ENCODE measurements at regions not wholly inside any gene's neighbourhood (a gene's known extent, or its start where the extent isn't known, plus 50 kb on each side); places are given as distances from the start of the nearest gene placed in this dataset.

- TF ChIP-seq, protein P1, sequence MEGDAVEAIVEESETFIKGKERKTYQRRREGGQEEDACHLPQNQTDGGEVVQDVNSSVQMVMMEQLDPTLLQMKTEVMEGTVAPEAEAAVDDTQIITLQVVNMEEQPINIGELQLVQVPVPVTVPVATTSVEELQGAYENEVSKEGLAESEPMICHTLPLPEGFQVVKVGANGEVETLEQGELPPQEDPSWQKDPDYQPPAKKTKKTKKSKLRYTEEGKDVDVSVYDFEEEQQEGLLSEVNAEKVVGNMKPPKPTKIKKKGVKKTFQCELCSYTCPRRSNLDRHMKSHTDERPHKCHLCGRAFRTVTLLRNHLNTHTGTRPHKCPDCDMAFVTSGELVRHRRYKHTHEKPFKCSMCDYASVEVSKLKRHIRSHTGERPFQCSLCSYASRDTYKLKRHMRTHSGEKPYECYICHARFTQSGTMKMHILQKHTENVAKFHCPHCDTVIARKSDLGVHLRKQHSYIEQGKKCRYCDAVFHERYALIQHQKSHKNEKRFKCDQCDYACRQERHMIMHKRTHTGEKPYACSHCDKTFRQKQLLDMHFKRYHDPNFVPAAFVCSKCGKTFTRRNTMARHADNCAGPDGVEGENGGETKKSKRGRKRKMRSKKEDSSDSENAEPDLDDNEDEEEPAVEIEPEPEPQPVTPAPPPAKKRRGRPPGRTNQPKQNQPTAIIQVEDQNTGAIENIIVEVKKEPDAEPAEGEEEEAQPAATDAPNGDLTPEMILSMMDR (conservative IDR thresholded peaks at IDR 0.05; ENCODE audit: low read depth, low read length): no peak
- TF ChIP-seq EZH2 (IDR thresholded peaks at IDR 0.05; ENCODE audit: low read length, unreplicated experiment): no peak
Measured at GRCh38 chr4:189837471-189837870, 103.2 kb upstream of the FRG1 start.

Data from PC-3 (cell line).